ENCODE measurements at regions not wholly inside any gene's neighbourhood (a gene's known extent, or its start where the extent isn't known, plus 50 kb on each side); places are given as distances from the start of the nearest gene placed in this dataset.

- TF ChIP-seq CHD7 (IDR thresholded peaks at IDR 0.05; ENCODE audit: insufficient replicate concordance, low read length): no peak
- TF ChIP-seq CREB1 (IDR thresholded peaks at IDR 0.05): no peak
- no peak for TF ChIP-seq CEBPB (IDR thresholded peaks at IDR 0.05; ENCODE audit: low read depth, low read length)
- TF ChIP-seq KDM5A (IDR thresholded peaks at IDR 0.05; ENCODE audit: low read length): no peak
- TF ChIP-seq ZNF274 (IDR thresholded peaks at IDR 0.05; ENCODE audit: borderline replicate concordance, extremely low read depth, low read length): no peak
- no peak for TF ChIP-seq CHD1 (IDR thresholded peaks at IDR 0.05; ENCODE audit: low read depth, low read length)
- no peak for TF ChIP-seq USF2 (IDR thresholded peaks at IDR 0.05; ENCODE audit: low read length)
- no peak for TF ChIP-seq MAFK (IDR thresholded peaks at IDR 0.05; ENCODE audit: low read depth, low read length)
- no peak for TF ChIP-seq EP300 (IDR thresholded peaks at IDR 0.05; ENCODE audit: borderline replicate concordance in 1 of 2, low read depth in 2 of 2, low read length in 2 of 2)
- TF ChIP-seq FOSL1 (IDR thresholded peaks at IDR 0.05; ENCODE audit: insufficient read depth, low read depth, low read length): no peak
- no peak for TF ChIP-seq GTF2F1 (IDR thresholded peaks at IDR 0.05; ENCODE audit: borderline replicate concordance, low read depth, low read length)
- TF ChIP-seq SP4 (IDR thresholded peaks at IDR 0.05; ENCODE audit: low read length): no peak
These were observed 515.7 kb downstream of the PSAT1 start (continued) for GRCh38 chr9:78812665-78813064.
